Liver (tissue), 8 donors: ENCODE measurements at regions not wholly inside any gene's neighbourhood (a gene's known extent, or its start where the extent isn't known, plus 50 kb on each side); places are given as distances from the start of the nearest gene placed in this dataset.

Source experiments
- DNase-seq: peaks from one replicate; pipeline ENCODE4 v3.0.0-alpha.2; 2017; ENCODE audit warnings: low spot score
- H3K27ac ChIP-seq, 2 donors: one replicate each; pipeline ENCODE4 v1.7.0; 2013; ENCODE audit warnings: inconsistent platforms in 2 of 2, low read length in 2 of 2, control low read depth in 1 of 2, low read depth in 1 of 2, mild to moderate bottlenecking in 1 of 2
- H3K27me3 ChIP-seq, 4 donors: one replicate each; pipeline versions ENCODE4 v1.6.1 to v1.7.0; 2013; ENCODE audit warnings: low read length in 3 of 4, inconsistent platforms in 1 of 4, mild to moderate bottlenecking in 1 of 4, moderate library complexity in 1 of 4; ENCODE audit not compliant: control insufficient read depth in 4 of 4, insufficient read depth in 4 of 4
- H3K36me3 ChIP-seq, 4 donors: one replicate each; pipeline versions ENCODE4 v1.6.1 to v1.7.0; 2013; ENCODE audit warnings: low read length in 3 of 4, mild to moderate bottlenecking in 3 of 4, low read depth in 1 of 4, moderate library complexity in 1 of 4; ENCODE audit not compliant: control insufficient read depth in 4 of 4, insufficient read depth in 3 of 4
- H3K4me1 ChIP-seq, 4 donors: one replicate each; pipeline versions ENCODE4 v1.6.1 to v1.7.0; 2013; ENCODE audit warnings: low read length in 3 of 4, mild to moderate bottlenecking in 3 of 4, moderate library complexity in 1 of 4; ENCODE audit not compliant: control insufficient read depth in 4 of 4, insufficient read depth in 4 of 4
- H3K4me3 ChIP-seq, 3 donors: one replicate each; pipeline versions ENCODE4 v1.6.1 to v1.7.0; 2013; ENCODE audit warnings: low read length in 3 of 3, control low read depth in 1 of 3, low read depth in 1 of 3, mild to moderate bottlenecking in 1 of 3
- H3K9ac ChIP-seq, 2 donors: one replicate each; pipeline ENCODE4 v1.7.0; 2013; ENCODE audit warnings: low read length in 2 of 2, mild to moderate bottlenecking in 2 of 2, moderate library complexity in 2 of 2, control low read depth in 1 of 2, low read depth in 1 of 2
- H3K9me3 ChIP-seq, 4 donors: one replicate each; pipeline versions ENCODE4 v1.6.1 to v1.7.0; 2013; ENCODE audit warnings: low read length in 3 of 4; ENCODE audit not compliant: control insufficient read depth in 4 of 4
- ATF3 ChIP-seq: IDR thresholded peaks from 2 replicates; pipeline ENCODE4 v1.6.1; 2016; ENCODE audit warnings: antibody characterized with exemption
- CTCF ChIP-seq: fragments of 150-350 bp; IDR thresholded peaks from 2 replicates; pipeline ENCODE4 v1.5.1; 2017; ENCODE audit warnings: improper control_type of control experiment, low read depth, low read length; ENCODE audit not compliant: missing input control
- EGR1 ChIP-seq, 2 donors: IDR thresholded peaks; 2 replicates each; pipeline ENCODE4 v1.6.1; 2016 to 2018; ENCODE audit warnings: antibody characterized with exemption in 2 of 2, low read depth in 2 of 2
- FOXA1 ChIP-seq: IDR thresholded peaks from 2 replicates; pipeline ENCODE4 v1.6.1; 2016; ENCODE audit warnings: antibody characterized with exemption
- FOXA2 ChIP-seq: IDR thresholded peaks from 2 replicates; pipeline ENCODE4 v1.6.1; 2016; ENCODE audit warnings: antibody characterized with exemption
- HNF4A ChIP-seq, 2 donors: conservative IDR thresholded peaks; 2 replicates each; pipeline ENCODE4 v1.6.1; 2016; ENCODE audit warnings: antibody characterized with exemption in 2 of 2, mild to moderate bottlenecking in 2 of 2
- REST ChIP-seq: IDR thresholded peaks from 2 replicates; pipeline ENCODE4 v1.6.1; 2016; ENCODE audit warnings: antibody characterized with exemption, mild to moderate bottlenecking
- RXRA ChIP-seq, 2 donors: IDR thresholded peaks; 2 replicates each; pipeline ENCODE4 v1.6.1; 2017 to 2018; ENCODE audit warnings: antibody characterized with exemption in 2 of 2, mild to moderate bottlenecking in 1 of 2
- SP1 ChIP-seq: IDR thresholded peaks from 2 replicates; pipeline ENCODE4 v1.6.1; 2018; ENCODE audit warnings: antibody characterized with exemption, mild to moderate bottlenecking
- ZBTB33 ChIP-seq: IDR thresholded peaks from 2 replicates; pipeline ENCODE4 v1.6.1; 2016; ENCODE audit warnings: antibody characterized with exemption
- WGBS: extraction: QIAGEN DNeasy Blood & Tissue Kit; methylation state at CpG from one replicate; pipeline ENCODE4 v1.1.7; 2013; 5-methylcytosine and 5-hydroxymethylcytosine counted together
- donor health status: healthy.
- donor health status: healthy.
- donor health status: healthy.
- donor health status: healthy.
- donor health status: healthy.

- no peaks in the 10 kb centered on the region for H3K4me1 ChIP-seq
- peaks cover 0 to 3% (median 0%) of the 10 kb centered on the region in 4 donors for H3K27me3 ChIP-seq
- TF ChIP-seq HNF4A (conservative IDR thresholded peaks at IDR 0.05) (no peak), SP1 (no peak)
- WGBS: 77% methylated on average over 1 of the region's 1 CpG
- no peak overlapping the region for H3K9ac ChIP-seq
- H3K36me3 ChIP-seq: no peaks in the 10 kb centered on the region
- no peak overlapping the region for H3K4me3 ChIP-seq
- H3K27ac ChIP-seq: no peak overlapping the region
- no peaks in the 10 kb centered on the region for H3K9me3 ChIP-seq
- no peak for DNase-seq
These were observed 1794.1 kb upstream of the RAG2 start for GRCh38 chr11:38392176-38392575.

- 74% methylated on average over 4 of the region's 4 CpGs for WGBS
- no peak overlapping the region for H3K9ac ChIP-seq
- H3K27me3 ChIP-seq: no peaks in the 10 kb centered on the region
These were observed 1786.5 kb upstream of the RAG2 start for GRCh38 chr11:38384568-38384967.

More at GRCh38 chr11:38384568-38384967, 1786.5 kb upstream of the RAG2 start:
- H3K4me1 ChIP-seq: no peaks in the 10 kb centered on the region
- no peak for DNase-seq
- H3K4me3 ChIP-seq: no peak overlapping the region
- H3K36me3 ChIP-seq: no peaks in the 10 kb centered on the region
- H3K9me3 ChIP-seq: no peaks in the 10 kb centered on the region
- TF ChIP-seq REST: no peak
- TF ChIP-seq FOXA2: no peak
- no peak for TF ChIP-seq ATF3
- no peak for TF ChIP-seq EGR1 (IDR thresholded peaks at IDR 0.05; ENCODE audit: low read depth in 2 of 2)
- no peak for TF ChIP-seq CTCF
- TF ChIP-seq FOXA1: no peak
- no peak for TF ChIP-seq RXRA (IDR thresholded peaks at IDR 0.05)
- no peak for TF ChIP-seq ZBTB33
- no peak overlapping the region for H3K27ac ChIP-seq
